ENCODE measurements at regions not wholly inside any gene's neighbourhood (a gene's known extent, or its start where the extent isn't known, plus 50 kb on each side); places are given as distances from the start of the nearest gene placed in this dataset.
"Not testable (repeated sequence)": the region's sequence is repeated elsewhere in the genome, so short reads cannot be mapped to it uniquely, and the experiment has no call there.

DNA sequence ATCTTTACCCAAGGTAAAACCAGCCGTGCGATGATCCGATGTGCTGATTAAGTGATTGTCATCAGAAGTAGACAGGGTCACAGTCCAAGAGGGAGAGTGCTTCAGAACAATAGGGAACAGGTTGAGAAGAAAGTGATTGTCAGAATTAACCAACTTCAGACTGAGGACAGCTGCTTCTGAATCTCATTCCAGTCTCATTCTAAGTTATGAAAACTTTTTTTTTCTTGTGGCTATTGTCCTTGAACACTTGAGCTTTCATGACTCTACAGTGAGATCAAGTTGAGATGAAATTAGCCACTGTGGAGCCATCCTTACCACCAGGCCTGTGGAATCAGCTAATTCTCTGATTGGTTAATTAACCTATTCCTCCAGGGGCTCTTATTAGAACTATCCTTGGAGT lies 159.9 kb upstream of the WWC1 start:
- no peak for DNase-seq (ENCODE audit: low read depth)

DNA sequence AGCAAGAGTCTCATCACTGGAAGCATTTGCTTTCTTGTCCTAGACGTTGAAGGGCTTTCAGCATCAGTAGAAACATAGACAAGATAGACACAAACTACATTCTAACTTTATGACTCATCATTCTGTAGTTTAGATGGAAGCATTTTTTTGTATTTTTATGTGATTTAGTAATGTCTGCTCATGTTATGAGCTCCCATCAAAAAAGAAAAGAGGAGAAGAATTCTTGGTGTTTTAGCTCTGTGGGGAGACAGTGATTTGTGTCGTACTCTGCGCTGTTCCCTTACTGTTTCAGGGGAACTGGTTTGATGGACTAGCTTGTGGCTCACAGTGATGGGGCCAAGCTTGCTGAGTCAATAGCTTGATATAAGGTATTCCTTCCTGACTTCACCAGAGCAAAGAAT lies 159.2 kb upstream of the WWC1 start:
- peak; percentile 1 for DNase-seq (ENCODE audit: low read depth)

DNA sequence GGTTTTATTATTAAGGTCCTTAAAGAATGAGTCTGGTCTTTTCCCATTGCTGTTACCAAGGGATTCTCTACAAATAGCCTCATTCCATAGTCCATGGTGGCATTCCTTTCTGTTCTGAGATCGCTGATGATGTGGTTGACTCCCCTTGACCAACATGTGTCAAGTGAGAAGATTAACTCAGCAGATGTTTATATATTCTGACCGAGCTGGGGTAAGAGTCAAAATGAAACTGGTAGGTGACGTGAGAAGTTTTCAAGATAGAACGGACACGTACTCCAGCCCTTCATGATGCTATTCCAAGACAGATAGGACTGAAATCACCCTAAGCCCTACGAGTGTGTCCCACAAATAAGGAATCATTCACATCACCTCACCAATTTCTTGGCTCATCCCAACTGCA lies 155.5 kb upstream of the WWC1 start:
- DNase-seq (ENCODE audit: low read depth) = no peak

DNA sequence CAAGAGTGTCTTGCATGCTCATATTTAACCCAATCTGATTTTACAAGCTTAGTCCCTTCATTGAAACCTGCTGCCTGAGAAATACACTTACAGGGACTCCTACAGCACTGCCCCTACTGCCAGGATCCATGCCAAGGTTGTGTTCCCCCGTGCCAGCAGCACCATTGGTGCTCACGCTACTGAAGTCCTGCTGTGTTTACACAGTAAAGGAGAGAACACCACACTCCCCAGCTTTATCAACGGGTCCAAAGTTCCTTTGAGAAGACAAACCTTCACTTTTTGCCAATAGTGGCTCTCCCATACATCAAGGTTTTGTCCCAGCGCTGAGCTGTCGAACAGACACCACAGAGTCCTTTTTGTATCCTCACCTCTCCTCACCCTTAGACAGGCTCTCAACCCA lies 155.1 kb upstream of the WWC1 start:
- no peak for DNase-seq (ENCODE audit: low read depth)

DNA sequence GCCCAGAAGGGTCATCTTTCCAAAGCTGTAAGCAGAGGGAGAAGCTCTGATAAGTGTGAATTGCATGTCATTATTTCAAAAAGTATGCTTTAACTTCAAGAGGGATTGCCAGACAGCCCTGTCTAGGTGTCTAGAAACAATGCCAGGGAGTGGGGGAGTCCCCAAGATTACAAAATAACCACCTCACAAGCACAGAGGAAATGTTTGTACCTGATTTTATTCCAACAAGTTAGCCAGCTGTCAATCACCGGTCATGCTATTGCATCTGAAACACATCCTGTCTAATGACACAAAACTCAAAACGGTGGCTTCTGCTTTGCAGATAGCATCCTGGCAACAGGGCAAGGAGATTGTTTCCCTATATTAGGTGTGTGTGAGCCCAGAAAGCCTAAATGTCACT lies 154.2 kb upstream of the WWC1 start:
- no peak for DNase-seq (ENCODE audit: low read depth)

DNA sequence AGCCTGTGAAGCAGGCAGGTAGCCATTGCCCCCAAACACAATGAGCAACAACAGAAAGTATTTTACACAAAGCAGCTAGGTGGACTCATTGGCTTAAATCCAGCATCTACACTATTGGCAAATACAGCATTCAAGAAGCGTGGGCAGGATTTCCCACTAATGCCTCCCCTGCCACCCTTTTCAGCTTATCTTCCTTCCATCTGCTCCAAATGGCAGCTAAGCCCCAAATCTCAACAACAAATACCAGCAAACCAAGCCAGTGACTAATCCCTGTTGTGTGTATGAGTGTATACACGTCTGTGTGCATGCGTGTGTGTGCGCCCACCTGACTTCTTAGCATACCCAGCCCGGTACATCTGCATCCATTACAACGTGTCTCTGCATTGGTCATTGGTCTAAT lies 151.2 kb upstream of the WWC1 start:
- DNase-seq (ENCODE audit: low read depth) = no peak

DNA sequence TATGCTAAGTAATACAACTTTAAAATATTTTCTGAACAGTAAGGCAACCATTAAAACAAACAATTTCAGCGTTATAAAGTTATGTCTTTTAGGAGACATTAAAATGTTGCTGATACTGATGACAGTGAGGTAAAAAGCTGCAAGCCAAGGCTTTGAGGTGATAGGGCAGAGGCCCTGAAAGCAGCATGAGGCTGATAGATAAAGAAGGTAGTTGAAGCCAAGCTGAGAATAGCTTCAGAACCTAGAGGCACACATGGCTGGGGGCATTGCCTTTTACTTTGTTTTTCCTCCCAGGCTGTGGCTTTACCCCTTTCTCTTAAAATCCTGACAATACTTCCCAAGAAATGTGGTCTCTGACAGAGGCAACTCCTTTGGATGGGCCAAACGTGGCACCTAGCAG lies 149.0 kb upstream of the WWC1 start:
- no peak for DNase-seq (ENCODE audit: low read depth)

DNA sequence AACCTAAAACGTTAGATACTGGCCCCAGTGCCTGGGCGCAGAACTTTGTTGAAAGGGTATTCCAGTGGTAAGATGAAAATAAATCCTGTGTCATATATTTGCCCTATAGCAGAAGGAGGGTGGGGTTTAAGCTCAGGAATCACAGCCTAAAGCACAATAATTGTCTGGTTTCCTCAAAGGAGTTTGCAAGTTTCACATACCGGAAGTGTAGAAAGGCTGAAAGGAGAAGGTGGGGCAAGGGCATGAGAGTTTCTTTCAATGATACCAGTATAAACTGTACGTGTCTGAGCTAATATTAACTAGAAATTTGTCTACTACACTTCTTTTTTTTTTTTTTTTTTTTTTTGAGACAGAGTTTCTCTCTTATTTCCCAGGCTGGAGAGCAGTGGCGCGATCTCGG lies 147.9 kb upstream of the WWC1 start:
- DNase-seq (ENCODE audit: low read depth) = not testable (repeated sequence)

DNA sequence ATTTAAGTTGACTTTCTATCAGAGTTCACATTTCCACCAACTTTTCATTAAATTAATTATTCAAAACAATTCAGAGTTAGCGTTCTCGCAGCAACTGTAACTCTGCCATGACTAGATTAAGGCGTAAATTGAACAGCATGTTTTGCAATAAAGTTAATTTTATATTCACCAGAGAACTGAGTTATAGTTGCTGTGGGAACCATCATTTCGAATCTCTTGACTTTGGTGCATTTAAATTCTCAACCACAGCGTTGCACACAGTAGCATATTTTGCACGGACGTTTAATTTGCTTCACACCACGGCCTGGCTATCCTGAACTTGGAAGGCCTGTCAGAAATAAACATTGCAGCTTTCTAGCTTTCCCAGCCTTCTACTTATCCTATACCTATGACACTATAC lies 144.3 kb upstream of the WWC1 start:
- no peak for DNase-seq (ENCODE audit: low read depth)

DNA sequence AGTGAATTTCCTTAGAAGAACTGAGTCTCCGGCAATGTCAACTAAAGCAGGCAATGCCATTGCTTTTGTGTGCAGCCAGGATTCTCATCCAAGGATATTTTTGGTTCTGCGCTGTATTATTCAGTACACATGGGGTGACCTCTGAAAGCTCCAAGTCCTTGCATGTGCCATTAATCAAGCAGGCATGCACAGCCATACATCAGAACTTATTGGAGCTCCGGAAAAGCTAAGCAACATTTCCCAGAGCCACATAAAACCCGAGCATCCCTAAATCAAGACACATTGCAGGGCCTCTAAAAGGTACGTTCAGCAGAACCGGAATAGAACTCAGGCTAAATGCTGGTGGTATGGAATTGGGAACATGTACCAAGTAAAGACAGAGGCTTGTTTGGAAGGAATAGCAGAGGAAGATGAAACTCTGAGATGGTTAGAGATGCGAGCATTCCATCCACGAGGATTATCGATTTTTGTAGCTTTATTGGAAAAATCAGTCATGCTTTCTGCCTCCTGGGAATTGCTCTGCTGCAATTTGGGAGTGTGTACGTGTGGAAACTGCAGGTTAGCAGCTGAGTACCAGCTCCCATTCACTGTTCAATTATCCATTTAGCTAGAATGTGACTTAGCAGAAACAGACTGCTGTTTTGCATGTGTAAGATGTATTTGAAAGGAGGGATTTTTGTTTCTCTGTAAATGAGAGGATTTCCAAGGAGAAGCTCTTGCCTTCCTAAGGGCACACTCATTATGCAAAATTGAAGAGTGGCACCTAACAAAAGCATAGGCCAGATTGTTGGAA lies 143.7 kb upstream of the WWC1 start:
- no peak for DNase-seq (ENCODE audit: low read depth)

DNA sequence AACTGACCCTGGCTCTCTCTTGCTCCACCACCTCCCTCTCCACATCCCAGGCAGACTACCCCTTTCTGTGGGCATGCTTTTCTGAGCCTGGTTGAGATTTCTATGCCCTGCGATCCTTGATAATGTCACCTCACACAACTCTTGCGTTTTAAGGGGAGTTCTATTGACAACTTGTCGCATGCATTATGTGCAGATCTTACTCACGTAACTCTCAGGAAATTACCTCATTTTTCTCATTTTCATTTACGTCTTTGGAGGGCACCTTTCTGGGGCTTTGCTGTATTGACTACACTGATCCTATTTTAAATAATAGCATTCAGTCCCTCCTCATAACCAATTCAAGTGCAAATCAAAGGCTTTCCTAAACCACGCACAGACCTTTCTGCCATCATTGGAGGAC lies 140.4 kb upstream of the WWC1 start:
- DNase-seq (ENCODE audit: low read depth) = no peak

DNA sequence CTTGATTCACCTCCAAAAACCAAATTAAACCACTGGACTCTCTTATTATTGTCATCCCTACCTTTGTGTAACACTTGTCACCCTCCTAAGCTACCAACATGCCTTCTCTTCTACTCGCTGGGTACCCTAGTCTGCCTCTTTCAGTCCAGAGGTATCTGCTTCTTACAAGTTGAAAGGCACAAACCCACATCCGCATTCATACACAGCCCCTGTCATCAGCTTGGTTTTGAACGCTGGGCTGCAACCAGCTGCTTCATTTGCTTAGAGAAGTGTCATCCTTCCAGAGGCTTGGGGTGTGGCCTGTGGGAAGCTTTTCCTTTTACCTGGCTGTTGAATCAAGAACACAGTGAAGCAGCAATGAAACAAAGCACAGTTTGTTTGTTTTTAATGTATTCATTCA lies 138.8 kb upstream of the WWC1 start:
- DNase-seq (ENCODE audit: low read depth) = no peak

DNA sequence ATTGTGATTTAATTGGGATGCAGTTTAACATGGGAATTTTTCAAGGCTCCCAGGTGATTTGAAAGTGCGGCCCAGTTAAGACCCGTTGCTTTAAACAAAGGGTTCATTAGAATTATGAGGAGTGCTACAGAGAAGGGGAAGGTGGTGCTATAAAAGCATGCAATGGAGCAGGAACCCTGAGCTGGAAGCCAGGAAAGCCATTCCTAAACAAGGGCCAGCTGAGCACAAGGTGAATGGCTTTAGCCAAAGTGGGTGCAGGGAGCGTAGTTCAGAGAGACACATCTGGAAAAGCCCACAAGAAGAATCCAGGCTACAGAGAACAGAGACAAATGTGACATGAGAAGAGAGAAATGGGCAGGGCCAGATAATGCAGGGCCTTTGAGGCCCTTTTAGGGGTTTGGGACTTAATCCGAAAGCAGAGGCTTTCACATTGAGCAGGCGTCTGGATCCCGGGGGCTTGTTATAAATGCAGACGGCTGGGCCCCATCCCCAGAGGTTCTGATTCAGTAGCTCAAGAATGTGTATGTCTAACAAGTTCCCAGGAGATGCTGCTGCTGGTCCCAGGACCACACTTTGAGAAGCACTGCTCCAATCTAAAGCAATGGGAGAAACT lies 138.1 kb upstream of the WWC1 start:
- no peak for DNase-seq (ENCODE audit: low read depth)

DNA sequence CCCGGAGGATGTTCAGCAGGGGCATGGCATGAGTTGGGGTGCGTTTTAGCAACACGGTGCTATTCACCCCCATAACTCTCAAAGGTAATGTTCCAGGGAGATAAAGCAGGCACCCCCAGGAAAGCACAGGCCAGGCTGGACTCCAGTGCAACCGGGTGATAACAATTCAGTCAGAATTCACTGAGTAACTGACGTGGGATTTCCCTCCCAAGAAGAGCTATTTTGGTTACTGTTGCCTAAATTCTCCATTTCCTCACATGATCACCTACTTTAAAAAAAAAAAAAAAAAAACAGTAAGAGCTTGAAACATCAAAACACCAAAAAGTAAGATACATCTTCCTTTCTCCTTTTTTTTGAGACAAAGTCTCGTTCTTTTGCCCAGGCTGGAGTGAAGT lies 137.6 kb upstream of the WWC1 start:
- DNase-seq (ENCODE audit: low read depth) = no peak

DNA sequence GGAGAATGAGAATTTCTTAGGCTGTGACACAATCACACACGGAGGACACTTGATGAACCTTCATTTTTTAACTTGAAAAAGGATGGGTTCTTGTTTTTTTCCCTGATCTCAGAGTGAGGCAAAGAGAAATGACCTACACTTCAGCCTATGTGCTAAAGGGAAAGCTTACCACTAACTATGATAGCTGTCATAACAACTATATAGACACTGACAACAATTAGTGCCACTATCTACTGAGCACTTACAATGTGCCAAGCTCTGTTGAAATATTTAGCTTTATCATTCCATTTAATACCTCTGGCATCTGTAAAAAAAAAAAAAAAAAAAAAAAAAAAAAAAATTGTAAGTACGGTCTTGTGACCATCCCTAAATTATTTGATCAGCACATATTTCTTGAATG lies 135.9 kb upstream of the WWC1 start:
- DNase-seq (ENCODE audit: low read depth) = no peak

DNA sequence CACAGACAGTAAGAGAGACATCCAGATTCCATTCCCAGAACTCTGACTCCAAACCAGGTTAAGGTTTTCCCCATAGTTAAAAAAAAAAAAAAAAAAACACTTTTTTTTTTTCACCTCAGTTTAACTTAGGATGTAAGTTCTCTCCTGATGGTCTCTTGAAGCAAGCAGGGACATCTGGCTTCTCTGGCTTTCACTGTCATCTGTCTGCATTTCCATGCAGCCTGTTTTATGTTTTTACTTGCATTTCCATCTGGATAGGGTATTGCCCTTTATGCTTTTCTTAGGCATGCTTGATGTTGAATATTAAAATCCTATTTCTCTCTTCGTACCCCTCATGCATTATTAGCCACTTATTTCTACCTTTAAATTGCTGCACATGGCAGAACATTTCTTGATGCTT lies 135.3 kb upstream of the WWC1 start:
- DNase-seq (ENCODE audit: low read depth) = no peak

DNA sequence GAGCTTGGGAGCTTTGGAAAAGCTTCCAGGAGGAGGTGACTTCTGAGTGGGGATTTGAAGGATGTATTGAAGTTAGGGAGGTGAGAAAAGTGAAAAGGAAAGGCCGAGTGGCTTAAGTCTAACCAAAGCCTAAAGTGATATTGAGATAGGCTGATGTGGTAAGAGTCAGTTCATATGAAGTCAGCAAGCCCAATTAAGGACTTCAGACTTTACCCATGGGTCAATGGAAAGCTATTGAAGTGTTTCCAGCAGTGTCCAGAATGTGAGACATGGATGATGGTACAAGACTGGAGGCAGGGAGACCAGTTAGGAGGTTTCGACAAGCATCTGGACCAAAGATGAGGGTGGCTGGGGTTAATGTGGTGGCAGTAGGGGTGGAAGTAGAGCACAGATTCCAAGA lies 134.3 kb upstream of the WWC1 start:
- no peak for DNase-seq (ENCODE audit: low read depth)

DNA sequence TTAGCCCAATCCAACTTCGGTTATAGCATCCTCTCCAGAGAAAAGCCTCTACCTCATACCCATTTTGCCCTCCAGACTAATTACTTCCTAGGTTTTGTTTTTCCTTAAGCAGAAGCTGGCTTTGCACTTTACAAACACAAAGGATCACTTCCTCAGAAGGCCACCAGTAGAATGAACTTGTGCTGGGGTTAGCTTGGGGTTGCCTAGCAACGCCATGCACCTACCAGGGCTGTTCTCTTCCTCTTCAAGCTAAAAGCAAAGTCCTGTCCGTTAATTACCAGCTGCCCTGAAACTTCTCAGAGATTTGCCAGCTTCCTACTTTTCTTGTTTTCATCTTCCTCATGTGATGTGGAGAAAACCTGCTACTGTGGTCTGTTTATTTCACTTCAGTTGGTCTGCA lies 132.0 kb upstream of the WWC1 start:
- no peak for DNase-seq (ENCODE audit: low read depth)

DNA sequence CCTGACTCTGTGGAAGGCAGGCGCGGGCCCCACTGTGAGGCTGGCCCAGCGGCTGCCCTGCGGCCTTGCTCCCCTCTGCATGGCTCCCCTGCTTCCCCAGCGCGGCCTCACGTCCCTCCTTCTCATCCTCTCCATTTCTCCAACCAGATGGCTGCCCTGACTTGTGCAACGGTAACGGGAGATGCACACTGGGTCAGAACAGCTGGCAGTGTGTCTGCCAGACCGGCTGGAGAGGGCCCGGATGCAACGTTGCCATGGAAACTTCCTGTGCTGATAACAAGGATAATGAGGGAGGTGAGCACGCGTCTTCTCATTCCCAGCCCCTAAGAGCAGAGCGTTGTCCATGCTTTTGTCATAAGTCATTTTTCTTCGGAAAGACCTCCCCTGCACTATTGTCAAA lies 129.0 kb upstream of the WWC1 start:
- DNase-seq (ENCODE audit: low read depth) = no peak

DNA sequence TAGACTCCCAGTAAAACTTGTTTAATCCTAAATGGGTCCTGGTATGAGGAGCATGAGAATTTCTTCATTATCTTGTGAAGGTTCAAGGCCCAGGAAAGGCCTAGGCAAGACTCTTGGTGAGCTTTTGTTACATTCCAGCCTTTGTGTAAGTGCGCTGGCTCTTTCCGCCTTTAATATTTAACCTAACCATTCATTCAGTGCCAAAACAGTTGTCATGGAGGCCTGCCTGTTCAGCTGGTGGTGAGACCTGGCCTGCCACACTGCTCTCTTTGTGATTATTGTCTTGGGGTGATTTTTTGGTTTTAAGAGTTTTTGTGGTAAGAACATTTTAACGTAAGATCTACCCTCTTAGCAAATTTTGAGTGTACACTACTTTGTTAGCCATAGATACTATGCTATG lies 127.5 kb upstream of the WWC1 start:
- DNase-seq (ENCODE audit: low read depth) = no peak

DNA sequence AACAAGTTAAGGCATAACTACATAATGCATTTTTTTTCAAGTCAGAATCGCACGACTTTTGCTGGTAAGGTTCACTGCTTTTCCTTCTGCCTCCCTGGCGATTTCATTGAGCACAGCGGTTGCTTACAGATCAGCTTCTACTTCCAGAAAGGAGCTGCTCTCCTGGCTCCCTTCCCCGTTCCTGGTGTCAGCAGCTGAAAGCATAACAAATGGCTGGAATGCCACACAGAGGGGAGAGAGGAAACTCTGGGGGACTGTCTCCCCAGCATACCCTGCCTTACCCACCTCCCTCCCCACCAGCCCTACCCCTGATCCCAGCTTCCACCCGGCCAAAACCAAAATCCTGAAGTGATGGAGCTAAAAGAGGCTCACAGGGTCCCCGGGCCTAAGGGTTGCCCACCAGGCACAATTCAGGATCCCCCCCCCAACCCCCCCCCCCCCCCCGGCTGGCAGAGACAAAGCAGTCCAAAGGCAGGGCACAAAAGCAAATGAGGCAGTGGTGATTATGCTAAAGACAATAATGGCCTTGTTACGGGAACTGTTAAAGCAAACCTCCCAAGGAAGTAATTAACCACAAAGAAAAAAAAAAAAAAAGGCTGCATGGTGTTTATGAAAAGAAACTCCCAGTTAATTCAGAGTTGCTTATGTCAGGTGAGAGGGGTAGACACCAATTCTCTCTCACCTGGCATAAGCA lies 126.1 kb upstream of the WWC1 start:
- DNase-seq (ENCODE audit: low read depth) = no peak

DNA sequence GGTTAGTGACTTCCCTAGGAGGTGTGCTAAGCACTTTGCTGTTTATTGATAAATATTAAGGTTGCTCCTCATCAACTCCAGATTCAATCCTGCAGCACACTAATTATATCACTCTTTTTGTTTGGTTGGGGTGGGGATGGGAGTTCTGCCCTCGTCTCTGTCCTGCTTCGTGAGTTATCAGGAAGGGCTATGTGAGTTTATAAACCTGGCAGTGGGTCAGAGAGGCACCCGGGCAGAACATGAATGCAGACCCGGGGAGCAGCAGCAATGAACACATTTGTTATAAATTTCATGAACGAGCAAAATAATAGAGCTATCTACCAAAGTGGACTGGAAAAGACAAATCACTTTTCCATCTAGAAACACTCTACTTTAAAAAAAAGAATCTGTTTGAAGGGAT lies 125.5 kb upstream of the WWC1 start:
- DNase-seq (ENCODE audit: low read depth) = no peak

DNA sequence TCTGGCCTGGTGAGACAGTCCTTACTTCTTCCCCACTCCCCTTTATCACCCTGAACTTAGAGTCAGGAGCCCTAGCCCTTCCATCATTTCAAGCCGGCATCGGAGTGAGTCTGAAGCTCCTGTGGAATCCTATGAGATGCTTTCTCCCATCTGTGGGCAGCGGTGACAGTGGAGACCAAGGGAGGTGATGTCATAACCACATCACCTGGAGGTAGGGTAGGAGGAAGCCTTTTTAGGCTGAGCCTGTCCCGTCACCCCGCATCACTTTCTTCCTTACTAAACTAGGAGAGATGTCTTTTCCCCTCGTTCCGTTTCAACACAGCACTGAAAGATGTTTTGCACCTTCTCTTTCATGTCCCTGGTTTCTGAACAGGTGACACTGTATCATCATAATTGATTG lies 124.1 kb upstream of the WWC1 start:
- DNase-seq (ENCODE audit: low read depth) = no peak

All from ELR (cell line).